GM19467 (cell line): ENCODE measurements at regions not wholly inside any gene's neighbourhood (a gene's known extent, or its start where the extent isn't known, plus 50 kb on each side); places are given as distances from the start of the nearest gene placed in this dataset.

Experiments
- ATAC-seq: cut with Tn5 transposase; IDR thresholded peaks from one replicate; pipeline ENCODE4 v1.9.1; 2021; ENCODE audit warnings: mild to moderate bottlenecking, moderate library complexity; ENCODE audit not compliant: unreplicated experiment

GRCh38 chr5:81856948-81857928 lies 106.3 kb upstream of the SSBP2 start:
- ATAC-seq: no peak

DNA sequence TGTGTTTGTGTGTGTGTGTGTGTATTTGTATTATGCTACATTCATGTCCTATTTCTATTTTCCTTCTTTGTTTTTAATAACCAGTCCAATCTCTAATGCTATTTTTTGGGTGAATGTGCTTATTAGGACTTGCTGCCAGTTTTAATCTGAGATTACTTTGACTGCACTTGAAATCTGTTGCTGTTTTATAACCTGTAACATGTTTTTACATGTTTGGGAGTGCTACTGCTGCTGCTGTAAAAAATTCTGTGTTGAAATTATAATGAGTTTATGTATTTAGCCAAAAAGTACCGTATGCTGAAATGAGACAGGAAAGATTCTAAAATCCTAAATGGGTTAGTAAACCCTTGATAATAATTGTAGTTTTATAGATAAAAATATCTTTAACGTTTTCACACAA lies 104.7 kb upstream of the SSBP2 start:
- no peak for ATAC-seq

- ATAC-seq: no peak
These were observed 104.0 kb upstream of the SSBP2 start for GRCh38 chr5:81854915-81855314.

GRCh38 chr5:81854485-81854884 lies 103.6 kb upstream of the SSBP2 start:
- ATAC-seq: no peak

GRCh38 chr5:81853030-81853357 lies 102.1 kb upstream of the SSBP2 start:
- ATAC-seq: no peak

GRCh38 chr5:81852291-81853029 lies 101.6 kb upstream of the SSBP2 start:
- no peak for ATAC-seq

DNA sequence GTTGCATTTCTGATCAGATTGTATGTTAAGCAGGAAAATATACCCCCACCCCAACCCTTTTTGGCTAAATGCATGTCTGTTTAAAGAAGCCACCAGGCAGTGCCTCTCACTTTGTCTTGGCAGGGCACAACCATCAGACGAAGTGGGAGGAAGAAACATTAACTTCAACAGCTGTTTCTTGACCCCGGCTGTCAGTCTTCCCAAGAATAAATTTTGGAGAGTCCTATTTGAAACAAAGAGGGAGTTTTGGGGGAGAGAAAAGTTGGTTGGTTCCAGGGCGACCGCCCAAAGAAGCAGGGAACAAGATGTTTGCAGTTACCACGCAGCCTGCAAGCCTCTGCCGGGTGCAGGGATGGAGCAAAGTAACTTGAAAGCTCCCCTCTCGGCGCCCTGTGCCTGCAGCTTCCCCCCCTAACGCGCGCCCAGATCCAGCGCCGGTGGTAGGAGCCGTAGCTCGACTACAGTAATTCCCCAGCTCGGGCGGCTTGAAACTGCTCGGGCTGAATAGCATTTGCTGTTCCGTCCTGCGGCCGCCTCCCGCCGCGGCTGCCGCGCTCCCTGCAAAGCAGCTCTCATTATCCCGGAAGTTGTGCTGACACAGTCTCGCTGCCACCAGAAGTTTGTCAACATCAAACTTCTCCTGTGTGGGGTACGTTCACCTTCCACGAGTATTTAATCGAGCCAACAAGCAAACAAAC lies 100.7 kb upstream of the SSBP2 start:
- peak; percentile 80 for ATAC-seq

DNA sequence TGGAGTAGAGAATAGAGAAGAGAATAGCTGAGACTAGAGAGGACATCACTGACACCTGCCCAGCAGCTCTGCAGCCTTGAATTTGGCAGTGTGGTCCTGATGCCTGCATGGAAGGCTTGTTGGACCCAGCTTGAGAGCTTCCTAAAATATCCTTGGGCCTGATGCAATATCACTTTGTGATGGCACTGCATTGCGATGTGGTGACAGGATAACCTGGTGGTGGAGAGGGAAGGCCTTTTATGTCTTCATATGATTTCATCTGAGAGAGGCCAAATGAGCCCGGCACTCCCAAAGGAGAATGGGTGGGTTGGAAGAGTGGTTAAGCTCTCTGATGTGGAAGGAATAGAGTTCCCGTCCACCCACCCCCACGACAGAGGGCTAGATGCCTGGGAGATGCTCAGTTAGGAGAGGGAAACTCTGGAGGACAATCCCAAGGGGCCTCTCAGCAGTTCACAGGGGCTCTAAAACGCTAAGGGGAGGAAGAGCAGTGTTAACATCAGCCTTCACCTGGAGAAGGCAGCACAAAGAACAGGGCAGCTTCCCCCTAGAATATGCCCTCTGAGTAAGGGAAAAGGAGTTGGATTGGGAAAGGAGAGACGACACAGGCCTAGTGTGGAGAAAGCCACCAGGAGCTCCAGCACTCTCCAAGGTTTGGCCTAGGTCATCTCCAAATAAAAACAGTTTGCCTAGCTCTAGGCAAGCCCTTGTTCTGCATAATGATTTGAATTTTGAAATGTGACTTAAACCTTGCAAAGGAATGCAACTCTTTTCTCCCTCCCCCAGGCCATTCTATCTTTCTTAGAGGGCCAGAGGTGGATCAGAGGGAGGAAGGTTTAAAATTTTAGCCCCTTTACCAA lies 99.8 kb upstream of the SSBP2 start:
- ATAC-seq: no peak

GRCh38 chr5:81849770-81850367 lies 99.0 kb upstream of the SSBP2 start:
- ATAC-seq: no peak

DNA sequence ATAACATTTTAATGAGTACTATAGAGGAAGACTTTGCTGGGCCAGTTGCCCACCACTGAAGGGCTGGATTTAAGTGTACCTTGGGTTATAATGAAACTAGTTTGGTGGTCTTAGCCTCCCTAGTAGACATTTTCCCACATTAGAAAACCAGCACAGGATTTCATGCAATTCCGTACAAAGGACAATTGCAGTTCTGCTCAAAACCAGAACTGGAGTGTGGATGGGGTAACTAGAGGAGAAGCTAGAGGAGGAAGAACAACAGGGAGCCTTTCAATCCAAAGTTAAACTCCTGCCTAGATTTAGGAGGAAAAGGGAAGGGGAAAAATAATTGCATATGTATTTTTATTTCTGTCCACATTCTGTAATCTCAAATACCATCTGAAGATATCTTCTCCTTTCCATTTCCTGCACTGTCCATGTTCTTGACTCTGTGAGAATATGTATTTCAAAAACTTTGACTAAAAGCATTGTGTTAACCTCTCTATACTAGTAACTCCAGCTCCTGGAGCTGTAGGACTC lies 97.5 kb upstream of the SSBP2 start:
- no peak for ATAC-seq

DNA sequence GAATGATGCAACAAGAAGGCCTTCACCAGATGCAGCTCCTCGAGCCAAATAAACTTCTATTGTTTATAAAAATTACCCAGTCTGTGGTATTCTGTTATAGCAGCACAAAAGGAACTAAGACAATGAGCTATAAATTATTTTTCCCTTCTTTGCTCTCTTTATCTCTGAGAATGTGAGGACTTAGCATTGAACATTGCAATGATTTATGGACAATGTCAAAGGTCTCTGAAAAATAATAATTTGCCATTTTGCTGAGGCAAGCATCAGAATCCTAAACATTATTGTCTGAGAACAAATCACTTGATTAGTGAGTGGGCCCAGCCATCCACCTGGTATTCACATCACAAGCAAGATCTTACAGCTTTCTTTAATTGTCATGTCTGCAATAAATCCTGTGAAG lies 95.4 kb upstream of the SSBP2 start:
- no peak for ATAC-seq

DNA sequence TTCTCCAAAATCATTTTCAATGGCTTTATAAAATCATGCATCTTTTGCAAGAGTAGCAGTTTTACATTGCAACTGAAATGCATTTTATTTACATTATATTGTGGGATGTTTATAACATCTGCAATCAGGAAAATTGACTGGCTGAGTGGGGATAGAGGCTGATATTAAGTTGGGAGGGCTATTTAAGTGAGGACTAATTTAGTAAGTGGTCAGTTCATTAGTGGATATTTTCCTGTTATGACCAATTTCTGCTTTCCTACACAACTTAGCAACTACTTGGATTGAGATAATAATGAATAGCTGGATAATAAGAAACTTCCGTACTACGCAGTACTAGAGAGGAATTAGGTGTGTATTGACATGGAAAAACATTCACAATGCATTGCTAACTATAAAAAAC lies 92.9 kb upstream of the SSBP2 start:
- no peak for ATAC-seq

DNA sequence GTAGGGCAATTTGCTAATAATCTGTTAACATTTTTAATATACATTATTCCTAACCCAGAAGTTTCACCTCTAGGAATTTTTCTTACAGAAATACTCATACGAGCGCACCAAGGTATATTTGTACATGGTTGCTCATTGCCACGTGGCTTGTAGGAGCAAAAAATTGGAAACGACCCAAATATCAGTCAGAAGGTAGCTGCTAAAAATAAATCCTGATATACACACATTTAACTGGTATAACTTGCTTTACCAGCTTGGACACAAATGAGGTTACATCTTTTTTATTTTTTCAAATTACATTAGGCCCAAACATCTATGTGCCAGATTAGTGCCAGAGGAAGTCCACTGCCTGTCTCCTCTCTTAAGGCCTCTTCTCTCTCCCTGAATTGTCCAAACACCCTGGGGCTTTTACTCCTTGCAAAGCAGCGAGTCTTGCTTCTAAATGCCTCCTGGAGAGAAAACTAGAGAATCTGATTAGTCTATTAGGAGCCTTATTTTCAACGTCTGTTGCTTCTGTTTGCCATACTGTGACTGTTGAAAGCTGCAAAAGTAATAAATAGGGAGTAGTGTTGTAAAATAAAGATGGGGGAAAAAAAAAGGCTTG lies 92.0 kb upstream of the SSBP2 start:
- no peak for ATAC-seq

GRCh38 chr5:81839034-81839433 lies 88.1 kb upstream of the SSBP2 start:
- no peak for ATAC-seq

DNA sequence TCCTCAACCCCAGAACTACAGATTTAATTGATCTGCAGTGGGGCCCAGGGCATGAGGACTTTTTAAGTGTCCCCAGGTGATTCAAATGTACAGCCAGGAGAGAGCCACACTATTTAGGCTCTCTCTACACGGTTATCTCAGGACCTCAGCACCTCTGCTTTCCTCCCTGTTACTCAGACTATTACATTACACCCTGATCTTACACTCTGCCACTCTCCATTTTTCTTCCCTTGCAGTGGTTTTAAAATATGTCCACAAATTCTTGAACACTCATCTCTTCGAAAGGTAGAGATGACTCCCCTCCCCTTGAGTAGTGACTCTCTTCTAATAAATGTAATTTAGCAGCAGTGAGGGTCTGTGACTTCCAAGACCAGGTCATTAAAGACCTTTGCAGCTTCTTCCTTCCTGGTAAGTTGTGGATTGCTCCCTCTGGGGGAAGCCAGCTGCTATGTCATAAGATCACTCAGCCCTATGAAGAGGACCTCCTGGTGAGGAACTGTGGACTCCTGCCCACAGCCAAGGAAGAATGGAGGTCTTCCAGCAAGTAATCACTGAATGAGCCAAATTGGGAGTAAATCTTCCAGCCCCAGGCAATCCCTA lies 87.5 kb upstream of the SSBP2 start:
- no peak for ATAC-seq

DNA sequence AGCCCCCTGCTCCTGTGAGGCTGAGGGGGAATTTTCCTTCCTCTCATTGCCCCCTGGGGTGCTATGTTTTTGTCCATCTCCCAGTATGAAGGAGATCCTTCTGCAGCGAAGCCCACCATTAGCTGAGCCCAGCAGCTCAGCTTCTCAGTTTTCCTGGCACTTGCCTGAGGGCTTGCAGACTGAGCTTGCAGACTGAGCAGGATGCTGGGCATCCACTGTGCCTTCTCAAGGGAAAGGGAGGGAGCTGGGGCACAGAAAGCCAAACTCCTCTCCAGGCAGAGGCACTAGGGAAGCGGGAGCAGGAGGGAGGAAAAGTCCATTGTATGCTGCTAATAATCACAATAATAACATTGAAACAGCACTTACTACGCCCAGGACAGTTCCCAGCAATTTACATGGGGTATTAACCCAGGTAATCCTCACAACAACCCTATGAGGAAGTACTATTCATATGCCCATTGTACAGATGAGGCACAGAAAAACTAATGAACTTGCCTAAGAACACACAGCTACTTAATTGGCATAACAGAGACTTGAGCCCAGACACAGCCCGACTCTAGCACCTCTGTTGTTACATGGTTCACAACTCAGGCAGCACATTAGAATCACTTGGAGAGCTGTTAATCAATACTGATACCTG lies 86.9 kb upstream of the SSBP2 start:
- no peak for ATAC-seq

GRCh38 chr5:81835814-81836367 lies 85.0 kb upstream of the SSBP2 start:
- no peak for ATAC-seq

- no peak for ATAC-seq
These were observed 83.2 kb upstream of the SSBP2 start for GRCh38 chr5:81834021-81834660.
